ENCODE measurements at regions not wholly inside any gene's neighbourhood (a gene's known extent, or its start where the extent isn't known, plus 50 kb on each side); places are given as distances from the start of the nearest gene placed in this dataset.

DNA sequence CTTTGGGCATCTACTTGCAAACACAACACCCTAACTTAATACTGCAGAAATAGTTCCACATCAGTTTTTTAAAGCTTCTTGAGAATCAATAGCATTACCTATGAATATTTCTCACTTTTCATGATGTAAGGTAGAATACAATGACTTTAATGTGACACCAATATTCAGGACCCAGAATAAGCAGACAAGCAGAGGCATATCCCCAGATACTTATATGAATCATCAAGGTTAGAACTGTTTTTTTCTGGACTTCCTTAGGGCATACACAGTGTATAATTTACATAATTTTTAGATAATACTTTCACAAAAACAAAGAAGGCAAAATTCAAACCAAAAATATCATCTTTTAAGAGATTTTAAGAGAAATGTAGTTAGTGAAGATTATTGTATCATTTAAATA is 885.8 kb downstream of the FSCB start:
- Histone ChIP-seq H3K9me3 (no peaks in the 10 kb centered on the region), H3K27ac (no peak overlapping the region), H3K36me3 (no peaks in the 10 kb centered on the region), H3K27me3 (replicated peaks; ENCODE audit: insufficient read depth) (no peaks in the 10 kb centered on the region), H3K4me1 (ENCODE audit: control insufficient read depth in 1 of 2, low read depth in 2 of 2) (no peaks in the 10 kb centered on the region), H3K4me3 (no peak overlapping the region)
- ATAC-seq (ENCODE audit: insufficient number of reproducible peaks, low FRiP score, low read depth) (no peak), DNase-seq (ENCODE audit: low spot score) (no peak)
- TF ChIP-seq, protein P1, sequence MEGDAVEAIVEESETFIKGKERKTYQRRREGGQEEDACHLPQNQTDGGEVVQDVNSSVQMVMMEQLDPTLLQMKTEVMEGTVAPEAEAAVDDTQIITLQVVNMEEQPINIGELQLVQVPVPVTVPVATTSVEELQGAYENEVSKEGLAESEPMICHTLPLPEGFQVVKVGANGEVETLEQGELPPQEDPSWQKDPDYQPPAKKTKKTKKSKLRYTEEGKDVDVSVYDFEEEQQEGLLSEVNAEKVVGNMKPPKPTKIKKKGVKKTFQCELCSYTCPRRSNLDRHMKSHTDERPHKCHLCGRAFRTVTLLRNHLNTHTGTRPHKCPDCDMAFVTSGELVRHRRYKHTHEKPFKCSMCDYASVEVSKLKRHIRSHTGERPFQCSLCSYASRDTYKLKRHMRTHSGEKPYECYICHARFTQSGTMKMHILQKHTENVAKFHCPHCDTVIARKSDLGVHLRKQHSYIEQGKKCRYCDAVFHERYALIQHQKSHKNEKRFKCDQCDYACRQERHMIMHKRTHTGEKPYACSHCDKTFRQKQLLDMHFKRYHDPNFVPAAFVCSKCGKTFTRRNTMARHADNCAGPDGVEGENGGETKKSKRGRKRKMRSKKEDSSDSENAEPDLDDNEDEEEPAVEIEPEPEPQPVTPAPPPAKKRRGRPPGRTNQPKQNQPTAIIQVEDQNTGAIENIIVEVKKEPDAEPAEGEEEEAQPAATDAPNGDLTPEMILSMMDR (IDR thresholded peaks at IDR 0.05) = no peak

DNA sequence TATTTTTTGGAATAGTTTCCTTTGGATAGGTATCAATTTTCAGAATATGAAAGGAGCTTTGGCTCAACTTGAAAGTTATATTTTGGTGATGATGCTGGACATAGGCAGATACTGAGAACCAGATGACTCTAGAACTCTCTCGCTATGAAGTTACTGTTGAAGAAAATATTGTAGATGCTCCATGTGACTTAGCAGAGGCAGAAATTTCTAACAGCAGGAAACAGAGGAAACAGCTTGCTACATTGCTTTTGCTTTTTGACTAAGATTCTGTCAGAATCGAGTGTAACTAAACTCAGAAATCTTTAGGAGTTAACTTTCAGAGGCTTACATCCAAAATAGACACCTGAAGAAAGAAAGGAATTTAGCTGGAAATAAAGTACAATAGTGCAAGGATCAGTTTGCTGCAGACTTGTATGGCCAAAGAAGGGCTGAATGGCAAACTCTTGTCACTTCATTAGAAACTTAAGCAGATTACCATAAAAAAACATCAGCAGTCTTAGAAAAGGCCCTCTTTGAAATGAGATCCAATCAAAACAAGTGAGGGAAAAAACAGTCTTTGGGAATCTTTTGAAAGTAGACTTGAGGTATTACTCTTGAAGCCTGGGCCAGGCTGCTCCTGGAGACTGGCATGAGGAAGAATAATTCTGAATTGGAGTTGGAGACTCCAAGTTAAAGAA is 911.8 kb downstream of the FSCB start:
- no peak for ATAC-seq (ENCODE audit: insufficient number of reproducible peaks, low FRiP score, low read depth)

GRCh38 chr14:43591776-43592175 is 915.3 kb downstream of the FSCB start:
- no peak overlapping the region for H3K27ac ChIP-seq
- ATAC-seq (ENCODE audit: insufficient number of reproducible peaks, low FRiP score, low read depth) (no peak), DNase-seq (ENCODE audit: low spot score) (no peak)
- H3K9me3 ChIP-seq = no peaks in the 10 kb centered on the region
- no peaks in the 10 kb centered on the region for H3K27me3 ChIP-seq (replicated peaks; ENCODE audit: insufficient read depth)
- H3K36me3 ChIP-seq = no peaks in the 10 kb centered on the region
- no peak overlapping the region for H3K4me3 ChIP-seq
- TF ChIP-seq, protein P1 (IDR thresholded peaks at IDR 0.05) = no peak
- no peaks in the 10 kb centered on the region for H3K4me1 ChIP-seq (ENCODE audit: control insufficient read depth in 1 of 2, low read depth in 2 of 2)

More for the DNA sequence above, 911.8 kb downstream of the FSCB start:
- Histone ChIP-seq H3K36me3 (no peaks in the 10 kb centered on the region), H3K9me3 (no peaks in the 10 kb centered on the region), H3K4me3 (no peak overlapping the region), H3K4me1 (ENCODE audit: control insufficient read depth in 1 of 2, low read depth in 2 of 2) (no peaks in the 10 kb centered on the region), H3K27ac (no peak overlapping the region), H3K27me3 (replicated peaks; ENCODE audit: insufficient read depth) (no peaks in the 10 kb centered on the region)
- TF ChIP-seq, protein P1 (IDR thresholded peaks at IDR 0.05) = no peak
- DNase-seq (ENCODE audit: low spot score) = no peak

DNA sequence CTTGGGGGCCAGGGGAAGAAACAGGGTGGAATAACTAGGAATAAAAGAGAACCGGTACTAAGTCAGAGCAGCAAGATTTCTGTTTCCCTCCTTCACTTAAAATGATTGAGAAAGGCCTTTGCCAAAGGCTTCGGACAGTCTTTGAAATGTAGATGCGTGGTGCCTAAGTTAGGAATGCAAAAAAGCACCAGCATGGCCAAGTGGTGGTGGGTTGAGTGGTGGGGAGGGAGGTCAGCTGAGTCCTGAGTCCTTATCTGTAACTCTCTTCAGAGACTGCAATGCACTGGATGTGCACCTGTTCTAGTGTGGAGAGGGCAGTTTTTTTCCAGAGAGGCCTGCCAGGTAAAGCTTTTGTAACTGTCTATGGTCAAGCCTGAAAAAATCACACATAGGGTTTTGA is 919.9 kb downstream of the FSCB start:
- Histone ChIP-seq H3K36me3 (no peaks in the 10 kb centered on the region), H3K27ac (no peak overlapping the region), H3K4me1 (ENCODE audit: control insufficient read depth in 1 of 2, low read depth in 2 of 2) (no peaks in the 10 kb centered on the region), H3K4me3 (no peak overlapping the region), H3K9me3 (no peaks in the 10 kb centered on the region), H3K27me3 (replicated peaks; ENCODE audit: insufficient read depth) (no peaks in the 10 kb centered on the region)
- ATAC-seq (ENCODE audit: insufficient number of reproducible peaks, low FRiP score, low read depth) = no peak
- DNase-seq (ENCODE audit: low spot score) = no peak
- TF ChIP-seq, protein P1 (IDR thresholded peaks at IDR 0.05) = no peak

- ATAC-seq (ENCODE audit: insufficient number of reproducible peaks, low FRiP score, low read depth) (no peak), DNase-seq (ENCODE audit: low spot score) (no peak)
- TF ChIP-seq, protein P1 (IDR thresholded peaks at IDR 0.05) = no peak
- H3K4me1 ChIP-seq (ENCODE audit: control insufficient read depth in 1 of 2, low read depth in 2 of 2) = no peaks in the 10 kb centered on the region
- H3K27me3 ChIP-seq (replicated peaks; ENCODE audit: insufficient read depth) = no peaks in the 10 kb centered on the region
- no peak overlapping the region for H3K27ac ChIP-seq
- H3K9me3 ChIP-seq = no peaks in the 10 kb centered on the region
- no peaks in the 10 kb centered on the region for H3K36me3 ChIP-seq
- no peak overlapping the region for H3K4me3 ChIP-seq
These were observed 927.4 kb downstream of the FSCB start for GRCh38 chr14:43579671-43580070.

All from thoracic aorta (tissue), 2 donors.